ENCODE measurements at regions not wholly inside any gene's neighbourhood (a gene's known extent, or its start where the extent isn't known, plus 50 kb on each side); places are given as distances from the start of the nearest gene placed in this dataset.

DNA sequence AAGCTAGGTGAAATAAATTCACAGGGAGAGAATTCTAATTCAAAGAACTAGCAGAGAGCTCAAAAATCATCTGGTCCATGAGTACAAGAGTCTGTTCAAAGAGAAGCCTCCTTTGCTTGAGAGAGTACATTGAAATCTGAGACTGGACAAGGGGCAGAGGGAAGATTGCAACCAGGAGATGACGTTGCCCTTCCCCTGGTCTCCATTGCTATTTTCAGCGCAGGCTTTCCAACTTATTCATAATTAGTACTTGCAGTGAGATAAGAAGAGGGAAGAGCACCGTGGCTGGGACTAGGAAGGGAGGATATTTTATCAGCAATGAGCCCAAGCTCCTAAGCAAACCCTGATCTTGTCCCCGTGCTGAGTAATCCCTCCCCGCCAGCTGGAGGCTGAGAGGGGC lies 251.8 kb upstream of the RORA start (continued):
- TF ChIP-seq TCF7L2 (IDR thresholded peaks at IDR 0.05; ENCODE audit: borderline replicate concordance, extremely low read depth, insufficient read depth, insufficient read length) = no peak
- TF ChIP-seq POLR2A (IDR thresholded peaks at IDR 0.05; ENCODE audit: borderline replicate concordance, extremely low read depth, insufficient read depth, insufficient read length) = no peak
- no peak for TF ChIP-seq JUND (IDR thresholded peaks at IDR 0.05)

DNA sequence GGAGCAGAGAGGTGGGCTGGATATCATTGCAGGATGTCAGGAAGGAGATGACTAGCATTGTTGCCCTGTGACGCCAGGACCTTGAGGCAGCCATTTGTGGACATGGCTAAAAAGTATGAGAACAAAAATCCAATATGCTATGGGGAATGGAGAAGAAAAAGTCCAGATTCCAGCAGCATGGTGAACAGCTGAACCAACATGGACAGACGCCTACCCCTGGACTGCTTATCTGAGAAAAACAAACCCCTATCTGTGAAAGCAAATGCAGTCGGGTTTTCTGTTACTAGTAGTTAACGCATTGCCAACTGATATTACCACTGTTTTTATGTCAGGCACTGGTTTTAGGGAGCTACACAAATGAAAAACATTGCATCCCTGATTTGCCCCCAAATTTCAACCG lies 251.2 kb upstream of the RORA start:
- no TSS peak for BruUV-seq (replicated peaks)
- ChIA-PET RAD21 (ENCODE audit: low non-redundant PET in 1 of 2, low total read pairs in 2 of 2, uncharacterized antibody in 2 of 2, unreplicated experiment in 2 of 2) (no interaction called here), CTCF (no interaction called here), POLR2A (no interaction called here)
- Histone ChIP-seq H3K9ac (ENCODE audit: low read length) (no peak overlapping the region), H3K79me2 (ENCODE audit: insufficient read depth, low read length) (no peaks in the 10 kb centered on the region), H3K9me2 (ENCODE audit: insufficient read depth) (no peaks in the 10 kb centered on the region), H3K9me3 (ENCODE audit: control insufficient read depth in 1 of 2, insufficient read depth in 1 of 2, low read depth in 1 of 2, low read length in 2 of 2) (peaks cover 0 to 7% of the 10 kb centered on the region in 2 experiments; a peak in 1 of 4 replicates), H3K4me2 (ENCODE audit: low read length) (no peak overlapping the region), H3K36me3 (ENCODE audit: control insufficient read depth in 1 of 2, insufficient read depth in 2 of 2, low read length in 2 of 2) (no peaks in the 10 kb centered on the region), H4K20me1 (ENCODE audit: insufficient read depth) (no peaks in the 10 kb centered on the region), H3K27me3 (ENCODE audit: insufficient read depth, low read length) (no peaks in the 10 kb centered on the region), H3K4me1 (ENCODE audit: control insufficient read depth in 1 of 2, insufficient read depth in 2 of 2, low read length in 2 of 2) (no peaks in the 10 kb centered on the region), H3K27ac (ENCODE audit: low read depth, low read length) (no peak overlapping the region), H3K4me3 (replicated peaks in 1 of 2; ENCODE audit: low read depth in 1 of 2, low read length in 2 of 2) (no peak overlapping the region), H2AFZ (ENCODE audit: low read depth, low read length, poor library complexity, severe bottlenecking) (no peak overlapping the region)
- ATAC-seq (no peak), DNase-seq (ENCODE audit: low read depth, low spot score) (no peak)
- TF ChIP-seq, protein P1, sequence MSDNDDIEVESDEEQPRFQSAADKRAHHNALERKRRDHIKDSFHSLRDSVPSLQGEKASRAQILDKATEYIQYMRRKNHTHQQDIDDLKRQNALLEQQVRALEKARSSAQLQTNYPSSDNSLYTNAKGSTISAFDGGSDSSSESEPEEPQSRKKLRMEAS (IDR thresholded peaks at IDR 0.05) = no peak
- TF ChIP-seq POLR2AphosphoS5 (IDR thresholded peaks at IDR 0.05; ENCODE audit: low read depth, low read length) (no peak), ELF1 (IDR thresholded peaks at IDR 0.05; ENCODE audit: borderline replicate concordance, low read depth) (no peak), FOSL1 (IDR thresholded peaks at IDR 0.05; ENCODE audit: low read depth) (no peak), YY1 (IDR thresholded peaks at IDR 0.05; ENCODE audit: extremely low read depth, insufficient replicate concordance, low read depth, low read length) (no peak), EZH2 (IDR thresholded peaks at IDR 0.05) (no peak)
- intact Hi-C loops (cut with micrococcal nuclease) = no loop called here

DNA sequence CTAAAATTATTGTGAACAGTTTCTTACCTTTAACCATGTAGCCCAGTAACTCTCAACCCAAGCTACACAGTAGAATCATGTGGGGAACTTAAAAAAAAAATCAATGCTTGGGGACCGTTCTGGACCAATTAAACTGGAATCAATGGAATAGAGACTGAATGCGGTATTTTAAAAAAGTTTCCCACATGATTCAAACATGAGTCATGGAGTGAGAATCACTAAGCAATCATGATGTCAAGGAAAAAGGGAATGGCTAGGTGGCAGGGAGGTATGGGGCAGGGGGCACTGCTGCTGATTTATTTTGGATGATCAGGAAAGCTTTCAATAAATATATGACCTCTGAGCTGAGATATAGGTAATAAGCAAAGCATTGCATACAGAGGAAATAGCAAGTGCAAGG lies 250.5 kb upstream of the RORA start:
- ChIA-PET RAD21 (ENCODE audit: low non-redundant PET in 1 of 2, low total read pairs in 2 of 2, uncharacterized antibody in 2 of 2, unreplicated experiment in 2 of 2) (no interaction called here), CTCF (no interaction called here), POLR2A (no interaction called here)
- Histone ChIP-seq H4K20me1 (ENCODE audit: insufficient read depth) (no peaks in the 10 kb centered on the region), H3K9me2 (ENCODE audit: insufficient read depth) (no peaks in the 10 kb centered on the region), H3K27me3 (ENCODE audit: insufficient read depth, low read length) (no peaks in the 10 kb centered on the region), H3K4me3 (replicated peaks in 1 of 2; ENCODE audit: low read depth in 1 of 2, low read length in 2 of 2) (no peak overlapping the region), H3K36me3 (ENCODE audit: control insufficient read depth in 1 of 2, insufficient read depth in 2 of 2, low read length in 2 of 2) (no peaks in the 10 kb centered on the region), H3K9me3 (ENCODE audit: control insufficient read depth in 1 of 2, insufficient read depth in 1 of 2, low read depth in 1 of 2, low read length in 2 of 2) (peaks cover 0 to 7% of the 10 kb centered on the region in 2 experiments; a peak in 1 of 4 replicates), H3K27ac (ENCODE audit: low read depth, low read length) (no peak overlapping the region), H3K4me2 (ENCODE audit: low read length) (no peak overlapping the region), H3K9ac (ENCODE audit: low read length) (no peak overlapping the region), H3K79me2 (ENCODE audit: insufficient read depth, low read length) (no peaks in the 10 kb centered on the region), H2AFZ (ENCODE audit: low read depth, low read length, poor library complexity, severe bottlenecking) (no peak overlapping the region), H3K4me1 (ENCODE audit: control insufficient read depth in 1 of 2, insufficient read depth in 2 of 2, low read length in 2 of 2) (no peaks in the 10 kb centered on the region)
- ATAC-seq (no peak), DNase-seq (ENCODE audit: low read depth, low spot score) (no peak)
- intact Hi-C loops (cut with micrococcal nuclease) = no loop called here
- BruUV-seq (replicated peaks) = no TSS peak
- TF ChIP-seq TCF7L2 (IDR thresholded peaks at IDR 0.05; ENCODE audit: borderline replicate concordance, extremely low read depth, insufficient read depth, insufficient read length) (no peak), ELF1 (IDR thresholded peaks at IDR 0.05; ENCODE audit: borderline replicate concordance, low read depth) (no peak), EGR1 (IDR thresholded peaks at IDR 0.05; ENCODE audit: low read depth) (no peak), EZH2 (IDR thresholded peaks at IDR 0.05) (no peak), RAD21 (IDR thresholded peaks at IDR 0.05; ENCODE audit: low read depth) (no peak), FOSL1 (IDR thresholded peaks at IDR 0.05; ENCODE audit: low read depth) (no peak), CBX3 (IDR thresholded peaks at IDR 0.05; ENCODE audit: low read depth) (no peak), POLR2A (IDR thresholded peaks at IDR 0.05; ENCODE audit: borderline replicate concordance, extremely low read depth, insufficient read depth, insufficient read length) (no peak)
- TF ChIP-seq, protein P2, sequence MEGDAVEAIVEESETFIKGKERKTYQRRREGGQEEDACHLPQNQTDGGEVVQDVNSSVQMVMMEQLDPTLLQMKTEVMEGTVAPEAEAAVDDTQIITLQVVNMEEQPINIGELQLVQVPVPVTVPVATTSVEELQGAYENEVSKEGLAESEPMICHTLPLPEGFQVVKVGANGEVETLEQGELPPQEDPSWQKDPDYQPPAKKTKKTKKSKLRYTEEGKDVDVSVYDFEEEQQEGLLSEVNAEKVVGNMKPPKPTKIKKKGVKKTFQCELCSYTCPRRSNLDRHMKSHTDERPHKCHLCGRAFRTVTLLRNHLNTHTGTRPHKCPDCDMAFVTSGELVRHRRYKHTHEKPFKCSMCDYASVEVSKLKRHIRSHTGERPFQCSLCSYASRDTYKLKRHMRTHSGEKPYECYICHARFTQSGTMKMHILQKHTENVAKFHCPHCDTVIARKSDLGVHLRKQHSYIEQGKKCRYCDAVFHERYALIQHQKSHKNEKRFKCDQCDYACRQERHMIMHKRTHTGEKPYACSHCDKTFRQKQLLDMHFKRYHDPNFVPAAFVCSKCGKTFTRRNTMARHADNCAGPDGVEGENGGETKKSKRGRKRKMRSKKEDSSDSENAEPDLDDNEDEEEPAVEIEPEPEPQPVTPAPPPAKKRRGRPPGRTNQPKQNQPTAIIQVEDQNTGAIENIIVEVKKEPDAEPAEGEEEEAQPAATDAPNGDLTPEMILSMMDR (IDR thresholded peaks at IDR 0.05 in 2 of 3, conservative IDR thresholded peaks at IDR 0.05 in 1 of 3; ENCODE audit: borderline replicate concordance in 1 of 3, insufficient read depth in 1 of 3, low read depth in 2 of 3, low read length in 2 of 3) = no peak
- TF ChIP-seq, protein P3, sequence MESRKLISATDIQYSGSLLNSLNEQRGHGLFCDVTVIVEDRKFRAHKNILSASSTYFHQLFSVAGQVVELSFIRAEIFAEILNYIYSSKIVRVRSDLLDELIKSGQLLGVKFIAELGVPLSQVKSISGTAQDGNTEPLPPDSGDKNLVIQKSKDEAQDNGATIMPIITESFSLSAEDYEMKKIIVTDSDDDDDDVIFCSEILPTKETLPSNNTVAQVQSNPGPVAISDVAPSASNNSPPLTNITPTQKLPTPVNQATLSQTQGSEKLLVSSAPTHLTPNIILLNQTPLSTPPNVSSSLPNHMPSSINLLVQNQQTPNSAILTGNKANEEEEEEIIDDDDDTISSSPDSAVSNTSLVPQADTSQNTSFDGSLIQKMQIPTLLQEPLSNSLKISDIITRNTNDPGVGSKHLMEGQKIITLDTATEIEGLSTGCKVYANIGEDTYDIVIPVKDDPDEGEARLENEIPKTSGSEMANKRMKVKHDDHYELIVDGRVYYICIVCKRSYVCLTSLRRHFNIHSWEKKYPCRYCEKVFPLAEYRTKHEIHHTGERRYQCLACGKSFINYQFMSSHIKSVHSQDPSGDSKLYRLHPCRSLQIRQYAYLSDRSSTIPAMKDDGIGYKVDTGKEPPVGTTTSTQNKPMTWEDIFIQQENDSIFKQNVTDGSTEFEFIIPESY (IDR thresholded peaks at IDR 0.05; ENCODE audit: extremely low read depth, insufficient replicate concordance, low read length) = no peak
- TF ChIP-seq, protein P4, sequence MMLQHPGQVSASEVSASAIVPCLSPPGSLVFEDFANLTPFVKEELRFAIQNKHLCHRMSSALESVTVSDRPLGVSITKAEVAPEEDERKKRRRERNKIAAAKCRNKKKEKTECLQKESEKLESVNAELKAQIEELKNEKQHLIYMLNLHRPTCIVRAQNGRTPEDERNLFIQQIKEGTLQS (IDR thresholded peaks at IDR 0.05) = no peak
